ENCODE measurements at regions not wholly inside any gene's neighbourhood (a gene's known extent, or its start where the extent isn't known, plus 50 kb on each side); places are given as distances from the start of the nearest gene placed in this dataset.

DNA sequence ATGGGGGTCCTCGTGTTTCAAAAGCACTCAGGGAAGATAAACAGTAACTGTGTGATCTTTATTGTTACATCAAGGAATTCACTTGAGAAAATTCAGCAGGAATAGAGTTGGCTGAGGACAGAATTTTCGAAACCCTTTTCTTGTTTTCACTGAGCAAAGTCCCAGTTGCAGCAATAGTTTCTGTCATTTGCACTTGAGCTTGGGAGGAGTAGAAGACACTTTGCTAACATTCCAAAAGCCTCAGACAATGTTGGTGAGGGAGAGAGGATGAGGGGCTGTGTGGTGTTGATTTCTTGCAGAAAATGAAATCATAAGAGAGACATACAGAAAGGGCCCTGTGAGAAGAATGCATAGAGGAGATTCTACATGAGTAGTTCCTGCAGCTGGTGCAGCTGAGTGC lies 151.9 kb upstream of the DIPK2B start:
- TF ChIP-seq, protein P1, sequence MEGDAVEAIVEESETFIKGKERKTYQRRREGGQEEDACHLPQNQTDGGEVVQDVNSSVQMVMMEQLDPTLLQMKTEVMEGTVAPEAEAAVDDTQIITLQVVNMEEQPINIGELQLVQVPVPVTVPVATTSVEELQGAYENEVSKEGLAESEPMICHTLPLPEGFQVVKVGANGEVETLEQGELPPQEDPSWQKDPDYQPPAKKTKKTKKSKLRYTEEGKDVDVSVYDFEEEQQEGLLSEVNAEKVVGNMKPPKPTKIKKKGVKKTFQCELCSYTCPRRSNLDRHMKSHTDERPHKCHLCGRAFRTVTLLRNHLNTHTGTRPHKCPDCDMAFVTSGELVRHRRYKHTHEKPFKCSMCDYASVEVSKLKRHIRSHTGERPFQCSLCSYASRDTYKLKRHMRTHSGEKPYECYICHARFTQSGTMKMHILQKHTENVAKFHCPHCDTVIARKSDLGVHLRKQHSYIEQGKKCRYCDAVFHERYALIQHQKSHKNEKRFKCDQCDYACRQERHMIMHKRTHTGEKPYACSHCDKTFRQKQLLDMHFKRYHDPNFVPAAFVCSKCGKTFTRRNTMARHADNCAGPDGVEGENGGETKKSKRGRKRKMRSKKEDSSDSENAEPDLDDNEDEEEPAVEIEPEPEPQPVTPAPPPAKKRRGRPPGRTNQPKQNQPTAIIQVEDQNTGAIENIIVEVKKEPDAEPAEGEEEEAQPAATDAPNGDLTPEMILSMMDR (IDR thresholded peaks at IDR 0.05; ENCODE audit: insufficient read depth, low read length): no peak
- TF ChIP-seq GABPA (IDR thresholded peaks at IDR 0.05; ENCODE audit: low read depth): no peak
